Endothelial cell of umbilical vein (primary cell): ENCODE measurements at regions not wholly inside any gene's neighbourhood (a gene's known extent, or its start where the extent isn't known, plus 50 kb on each side); places are given as distances from the start of the nearest gene placed in this dataset.

ENCODE experiments used
- BruUV-seq: library from RNA; stranded (reverse); fragments of 400-500 nt; replicated peaks from 2 replicates; lab custom pipeline; 2021; lab: Mats Ljungman, UMichigan
- CTCF ChIA-PET: fragments of 300-600, 350-600 bp; sonication (Branson Sonifier 250); formaldehyde crosslinking; loops from one replicate; lab custom pipeline; 2021; ENCODE audit warnings: antibody characterized with exemption, inconsistent platforms; lab: Charles Lee
- POLR2A ChIA-PET: fragments of 300-600, 350-600 bp; sonication (Branson Sonifier 250); formaldehyde crosslinking; loops from one replicate; lab custom pipeline; 2021; ENCODE audit warnings: antibody characterized with exemption, inconsistent platforms; lab: Charles Lee
- DNase-seq: peaks from one replicate; pipeline ENCODE4 v3.0.0-alpha.2; 2011; ENCODE audit warnings: low read depth, low spot score
- FAIRE-seq: peaks from 2 replicates; lab custom pipeline; 2011; peaks lifted over from hg19 to GRCh38; lab: Jason Lieb, UNC
- H2AFZ ChIP-seq: 2 replicates; pipeline ENCODE4 v1.6.0; 2012; ENCODE audit warnings: low read depth, low read length, control low read depth, inconsistent platforms
- H3K27ac ChIP-seq: 2 replicates; pipeline ENCODE4 v1.5.1; 2011; ENCODE audit warnings: low read depth, mild to moderate bottlenecking, control low read depth, low read length, moderate library complexity; ENCODE audit not compliant: insufficient read depth
- H3K27me3 ChIP-seq, 2 experiments: 2 replicates each; pipeline versions ENCODE4 v1.6.0 to v1.6.1; 2011; ENCODE audit warnings: low read length in 2 of 2, mixed read lengths in 1 of 2; ENCODE audit not compliant: control insufficient read depth in 2 of 2, insufficient read depth in 2 of 2
- H3K36me3 ChIP-seq, 2 experiments: 2 replicates in 1 of 2; 3 replicates in 1 of 2; pipeline ENCODE4 v1.5.1; 2011; ENCODE audit warnings: low read length in 2 of 2, mild to moderate bottlenecking in 1 of 2, moderate library complexity in 1 of 2; ENCODE audit not compliant: control insufficient read depth in 2 of 2, insufficient read depth in 2 of 2; ENCODE audit errors: extremely low read depth in 1 of 2
- H3K4me1 ChIP-seq: 3 replicates; pipeline ENCODE4 v1.5.1; 2011; ENCODE audit warnings: mild to moderate bottlenecking, low read length; ENCODE audit not compliant: control insufficient read depth, insufficient read depth; ENCODE audit errors: extremely low read depth
- H3K4me2 ChIP-seq: 2 replicates; pipeline ENCODE4 v1.6.1; 2011; ENCODE audit warnings: low read length, control low read depth, mixed read lengths; ENCODE audit not compliant: insufficient read depth
- H3K4me3 ChIP-seq, 3 experiments: fragments of 200-600 bp in 1 of 3; sonication (generic), shearing (Covaris generic) in 1 of 3; replicated peaks in 1 of 3; 2 replicates each; pipeline ENCODE4 v1.5.1; 2011 to 2016; ENCODE audit warnings: control low read depth in 3 of 3, low read length in 3 of 3, mild to moderate bottlenecking in 2 of 3, inconsistent platforms in 1 of 3, low read depth in 1 of 3, moderate library complexity in 1 of 3; ENCODE audit not compliant: insufficient read depth in 1 of 3
- H3K79me2 ChIP-seq: 2 replicates; pipeline ENCODE4 v1.6.0; 2012; ENCODE audit warnings: low read length, inconsistent platforms; ENCODE audit not compliant: control insufficient read depth, insufficient read depth
- H3K9ac ChIP-seq: replicated peaks from 2 replicates; pipeline ENCODE3; 2011; ENCODE audit warnings: low read length, control low read depth; ENCODE audit not compliant: insufficient read depth; ENCODE audit errors: extremely low read depth
- H3K9me1 ChIP-seq: replicated peaks from 3 replicates; pipeline ENCODE4 v1.6.0; 2011; ENCODE audit warnings: mild to moderate bottlenecking, low read length; ENCODE audit not compliant: control insufficient read depth, insufficient read depth; ENCODE audit errors: extremely low read depth
- H3K9me3 ChIP-seq: replicated peaks from 2 replicates; pipeline ENCODE4 v1.5.1; 2012; ENCODE audit warnings: low read length, inconsistent platforms; ENCODE audit not compliant: control insufficient read depth, insufficient read depth
- H4K20me1 ChIP-seq: replicated peaks from 2 replicates; pipeline ENCODE3; 2011; ENCODE audit warnings: mild to moderate bottlenecking, low read length; ENCODE audit not compliant: control insufficient read depth, insufficient read depth; ENCODE audit errors: extremely low read depth
- CTCF ChIP-seq, 2 donors: IDR thresholded peaks; 1 replicate in 1 of 2; 2 replicates in 1 of 2; pipeline ENCODE4 v1.5.1; 2011; ENCODE audit warnings: low read length in 2 of 2, mild to moderate bottlenecking in 2 of 2, moderate library complexity in 2 of 2, control low read depth in 1 of 2, inconsistent platforms in 1 of 2, low read depth in 1 of 2; ENCODE audit not compliant: insufficient read depth in 1 of 2; ENCODE audit errors: extremely low read depth in 1 of 2
- EZH2 ChIP-seq: IDR thresholded peaks from 2 replicates; pipeline ENCODE4 v1.6.1; 2012; ENCODE audit warnings: borderline replicate concordance, low read depth, mild to moderate bottlenecking, moderate library complexity, low read length, inconsistent platforms; ENCODE audit not compliant: severe bottlenecking
- FOS ChIP-seq: IDR thresholded peaks from 2 replicates; pipeline ENCODE4 v1.6.1; 2011; ENCODE audit warnings: mild to moderate bottlenecking, low read length, moderate library complexity, borderline replicate concordance; ENCODE audit not compliant: insufficient read depth
- GATA2 ChIP-seq: IDR thresholded peaks from 2 replicates; pipeline ENCODE4 v1.7.0; 2011; ENCODE audit warnings: low read depth, mild to moderate bottlenecking, moderate library complexity, mixed read lengths, low read length; ENCODE audit not compliant: insufficient read length, insufficient read depth
- JUN ChIP-seq: IDR thresholded peaks from 2 replicates; pipeline ENCODE4 v1.6.1; 2011; ENCODE audit warnings: borderline replicate concordance, low read depth; ENCODE audit not compliant: insufficient read length, insufficient read depth
- MYC ChIP-seq: IDR thresholded peaks from one replicate; pipeline ENCODE4 v1.6.1; 2011; ENCODE audit warnings: mild to moderate bottlenecking, low read depth, low read length
- POLR2A ChIP-seq: IDR thresholded peaks from 2 replicates; pipeline ENCODE4 v1.6.1; 2012; ENCODE audit warnings: low read depth, mild to moderate bottlenecking, control low read depth, low read length
- POLR2AphosphoS5 ChIP-seq: IDR thresholded peaks from 2 replicates; pipeline ENCODE4 v1.6.1; 2012; ENCODE audit warnings: low read depth, mild to moderate bottlenecking, control low read depth, low read length, moderate library complexity; ENCODE audit not compliant: insufficient read depth
- dilution Hi-C: fragments of 300-500 bp; cut with MboI; formaldehyde crosslinking; loops from one replicate; pipeline ENCODE4 v1.15.0; 2019; ENCODE audit warnings: low sequenced_read_pairs; ENCODE audit not compliant: extremely low pct_ligation_motif_present
- intact Hi-C: fragments of 100-400 bp; cut with micrococcal nuclease; formaldehyde crosslinking; loops from one replicate; pipeline ENCODE4 v1.10.0; 2022
- TF ChIP-seq, protein P1 (sequence below): IDR thresholded peaks from 2 replicates; pipeline ENCODE4 v1.6.1; 2011; ENCODE audit not compliant: insufficient read depth, insufficient read length

- BruUV-seq: no TSS peak
- H3K27ac ChIP-seq: no peak overlapping the region
- H3K79me2 ChIP-seq: no peaks in the 10 kb centered on the region
- DNase-seq: no peak
- no peak for TF ChIP-seq MYC
- TF ChIP-seq JUN: no peak
- no peak for TF ChIP-seq POLR2A
- TF ChIP-seq POLR2AphosphoS5: no peak
- TF ChIP-seq CTCF (IDR thresholded peaks at IDR 0.05; ENCODE audit: extremely low read depth in 1 of 2, insufficient read depth in 1 of 2, low read depth in 1 of 2, low read length in 2 of 2): no peak
- TF ChIP-seq FOS: no peak
- TF ChIP-seq EZH2: no peak
- TF ChIP-seq GATA2: no peak
- TF ChIP-seq, protein P1, sequence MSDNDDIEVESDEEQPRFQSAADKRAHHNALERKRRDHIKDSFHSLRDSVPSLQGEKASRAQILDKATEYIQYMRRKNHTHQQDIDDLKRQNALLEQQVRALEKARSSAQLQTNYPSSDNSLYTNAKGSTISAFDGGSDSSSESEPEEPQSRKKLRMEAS: no peak
- POLR2A ChIA-PET: no interaction called here
- CTCF ChIA-PET: no interaction called here
- no peak overlapping the region for H3K4me2 ChIP-seq
- H2AFZ ChIP-seq: no peak overlapping the region
- H3K4me1 ChIP-seq: no peaks in the 10 kb centered on the region
- dilution Hi-C loops (no loop called here), intact Hi-C loops (no loop called here)
- no peaks in the 10 kb centered on the region for H3K9me1 ChIP-seq
- H3K9me3 ChIP-seq: no peaks in the 10 kb centered on the region
- no peaks in the 10 kb centered on the region for H4K20me1 ChIP-seq
- H3K4me3 ChIP-seq: no peak overlapping the region
- H3K27me3 ChIP-seq: no peaks in the 10 kb centered on the region
- FAIRE-seq: no peak
- no peak overlapping the region for H3K9ac ChIP-seq
- no peaks in the 10 kb centered on the region for H3K36me3 ChIP-seq
These were observed 51.8 kb upstream of the FREM2 start for GRCh38 chr13:38635030-38635429.
